GM21515 (cell line): ENCODE measurements at regions not wholly inside any gene's neighbourhood (a gene's known extent, or its start where the extent isn't known, plus 50 kb on each side); places are given as distances from the start of the nearest gene placed in this dataset.

Source experiments
- ATAC-seq: cut with Tn5 transposase; IDR thresholded peaks from one replicate; pipeline ENCODE4 v1.9.1; 2021; ENCODE audit not compliant: unreplicated experiment

- ATAC-seq, result no peak
Measured at GRCh38 chr3:127106053-127106452, 86.9 kb upstream of the PRR23E start.

DNA sequence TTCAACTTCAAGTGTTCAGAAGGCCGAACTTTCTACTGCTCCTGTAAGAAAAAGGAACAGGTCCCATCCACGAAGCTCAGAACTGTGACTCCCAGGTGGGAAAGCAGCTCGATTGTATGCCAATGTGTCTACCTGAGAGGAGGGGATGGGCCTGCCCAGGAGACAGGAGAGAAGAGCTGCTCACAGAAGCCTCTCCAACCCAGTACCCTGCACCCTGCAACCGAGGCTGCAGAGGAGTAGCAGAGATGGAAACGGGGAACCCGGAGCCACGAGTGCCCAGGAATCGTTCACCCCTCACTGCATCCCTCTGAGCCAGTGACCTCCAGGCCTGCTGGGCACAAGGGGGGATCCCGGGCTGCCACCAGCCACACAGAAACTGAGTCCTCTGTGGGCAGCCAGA is 86.5 kb upstream of the PRR23E start:
- no peak for ATAC-seq

DNA sequence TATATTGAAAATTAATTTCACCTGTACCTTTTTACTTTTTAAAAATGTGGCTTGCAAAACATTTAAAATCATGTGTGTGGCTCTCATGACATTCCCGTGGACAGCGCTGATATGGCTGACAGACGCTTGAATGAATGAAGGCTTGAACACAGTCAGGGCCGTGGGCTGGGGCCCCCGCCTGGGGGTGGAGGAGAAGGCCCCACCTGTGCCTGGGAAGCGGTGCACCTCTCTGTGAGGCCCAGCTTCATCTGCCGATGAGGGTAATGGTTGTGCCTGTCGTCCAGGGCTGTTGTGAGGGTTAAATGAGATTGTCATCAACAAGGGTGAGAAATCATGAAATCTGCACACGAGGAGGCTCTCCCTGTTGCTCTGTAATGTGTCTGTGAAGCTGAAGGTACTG is 85.9 kb upstream of the PRR23E start:
- ATAC-seq, result no peak

- no peak for ATAC-seq
Measured at GRCh38 chr3:127107491-127108375, 85.2 kb upstream of the PRR23E start.

GRCh38 chr3:127108796-127109195 is 84.1 kb upstream of the PRR23E start:
- no peak for ATAC-seq

DNA sequence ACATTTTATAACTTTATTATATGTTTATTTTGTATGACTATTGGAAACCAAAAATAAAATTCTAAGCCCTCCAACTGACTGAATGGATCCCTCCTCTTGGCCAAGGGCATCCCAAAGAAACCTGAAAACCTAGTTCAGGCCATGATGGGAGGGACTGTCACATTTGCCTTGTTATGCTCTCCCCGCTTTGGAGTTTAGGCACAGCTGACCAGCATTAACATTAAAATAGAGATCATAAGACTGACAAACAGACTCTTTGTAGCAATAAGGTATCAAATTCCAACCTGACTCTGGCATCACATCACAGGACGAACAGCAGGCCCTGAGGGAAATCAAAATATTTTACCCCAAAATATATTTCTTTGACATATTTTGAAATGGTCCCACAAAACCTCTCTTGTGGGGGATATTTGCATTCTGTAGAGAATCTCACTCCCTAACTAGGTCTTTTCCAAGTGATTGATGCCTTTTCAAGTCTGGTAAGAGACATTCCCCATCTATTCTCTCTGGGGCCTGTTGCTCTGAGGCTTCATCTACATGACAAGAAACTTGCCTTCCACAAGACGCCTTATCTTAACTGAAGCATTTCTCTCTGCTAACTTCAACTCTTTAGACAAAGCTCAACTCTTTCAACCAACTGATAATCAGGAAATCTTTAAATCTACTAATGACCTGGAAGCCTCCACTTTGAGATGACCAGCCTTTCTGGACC is 81.8 kb upstream of the PRR23E start:
- ATAC-seq, result no peak

DNA sequence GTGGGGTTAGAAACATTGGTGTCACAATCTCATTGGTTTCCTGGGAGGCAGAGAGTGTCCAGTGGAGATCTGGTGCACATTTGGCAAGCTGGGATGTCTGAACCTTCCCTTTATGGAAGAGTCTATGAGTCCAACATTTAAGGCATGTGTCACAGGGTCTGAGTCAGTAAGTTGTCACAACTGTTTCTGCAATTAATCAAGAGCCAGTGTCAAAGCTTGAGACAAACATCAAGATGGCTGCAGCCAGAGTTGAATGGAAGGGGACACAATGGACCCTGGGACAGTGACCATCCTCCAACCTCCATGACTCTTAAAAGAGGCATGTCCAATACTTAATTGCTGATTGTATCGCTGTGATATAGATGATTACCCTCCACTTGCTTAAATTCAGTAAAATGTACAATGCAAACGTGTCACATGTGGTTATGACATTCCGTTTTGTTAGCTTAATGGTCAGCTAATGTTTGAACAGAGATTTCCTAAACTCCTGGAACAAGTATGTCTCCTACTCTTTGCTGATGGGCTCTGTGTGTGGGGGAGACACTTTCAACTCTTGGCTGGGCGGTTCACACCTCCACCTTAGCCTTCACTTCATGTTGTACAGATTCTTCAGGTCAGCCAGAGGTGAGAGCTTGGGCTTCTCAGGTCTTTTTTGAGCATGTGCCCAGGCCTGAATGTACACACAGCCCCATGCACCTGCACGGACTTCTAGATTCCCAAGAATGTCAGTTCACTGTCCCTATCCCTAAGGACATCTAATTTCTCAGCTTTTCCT is 79.9 kb upstream of the PRR23E start:
- no peak for ATAC-seq

- no peak for ATAC-seq
Measured at GRCh38 chr3:127113571-127113891, 79.4 kb upstream of the PRR23E start.

DNA sequence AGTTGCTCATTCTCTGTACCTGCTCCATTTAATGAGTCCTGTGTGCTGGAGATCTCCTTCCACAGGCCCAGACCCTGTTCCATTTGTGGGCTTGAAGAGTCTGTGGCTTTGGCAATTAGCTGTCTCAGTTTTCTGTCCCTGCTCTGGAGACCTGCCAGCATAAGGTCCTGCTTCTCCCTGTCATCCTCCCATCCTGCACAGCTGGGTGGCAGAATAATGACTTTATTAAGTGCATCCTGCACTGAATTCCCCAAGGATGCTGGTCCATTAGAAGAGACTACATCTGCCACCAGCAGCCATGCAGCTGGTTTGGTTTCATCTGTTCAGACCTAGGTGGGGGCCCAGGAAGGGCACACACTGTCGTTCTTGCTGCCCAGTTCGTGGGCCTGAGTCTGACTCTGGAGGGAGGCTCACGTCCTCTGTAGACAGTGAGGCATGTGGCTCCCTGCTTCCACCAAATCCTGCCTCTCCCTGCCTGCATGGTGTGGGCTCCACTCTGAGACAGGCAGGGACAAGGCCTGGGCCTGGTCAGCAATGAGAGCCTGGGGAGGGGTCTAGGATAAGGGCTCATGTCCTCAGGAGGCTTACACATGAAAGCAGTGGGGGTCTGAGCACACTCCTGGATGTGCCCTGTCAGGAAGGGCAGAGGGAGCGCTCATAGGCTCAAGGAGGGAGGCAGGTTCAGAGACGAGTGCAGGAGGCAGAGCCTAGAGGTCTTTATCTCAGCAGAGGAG is 78.4 kb upstream of the PRR23E start:
- ATAC-seq, result no peak

- ATAC-seq, result no peak
Measured at GRCh38 chr3:127115691-127116351, 77.1 kb upstream of the PRR23E start.

DNA sequence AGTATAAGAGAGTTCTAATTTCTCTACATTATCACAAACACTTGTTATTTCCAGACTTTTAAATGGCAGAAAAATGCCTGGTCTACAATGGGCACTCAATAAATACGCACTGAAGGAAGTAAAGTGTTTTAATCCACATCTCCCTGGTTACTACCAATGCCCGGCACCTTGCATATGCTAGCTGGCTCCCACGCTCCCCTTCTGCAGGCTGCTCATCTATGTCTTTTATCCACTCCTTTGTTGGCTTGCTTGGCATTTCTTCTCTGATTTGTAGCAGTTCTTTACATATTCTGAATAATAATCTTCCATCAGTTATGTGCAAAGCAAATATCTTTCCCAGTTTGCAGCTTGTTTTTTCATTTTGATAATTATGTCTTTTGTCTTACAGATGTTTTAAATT is 74.6 kb upstream of the PRR23E start:
- no peak for ATAC-seq

DNA sequence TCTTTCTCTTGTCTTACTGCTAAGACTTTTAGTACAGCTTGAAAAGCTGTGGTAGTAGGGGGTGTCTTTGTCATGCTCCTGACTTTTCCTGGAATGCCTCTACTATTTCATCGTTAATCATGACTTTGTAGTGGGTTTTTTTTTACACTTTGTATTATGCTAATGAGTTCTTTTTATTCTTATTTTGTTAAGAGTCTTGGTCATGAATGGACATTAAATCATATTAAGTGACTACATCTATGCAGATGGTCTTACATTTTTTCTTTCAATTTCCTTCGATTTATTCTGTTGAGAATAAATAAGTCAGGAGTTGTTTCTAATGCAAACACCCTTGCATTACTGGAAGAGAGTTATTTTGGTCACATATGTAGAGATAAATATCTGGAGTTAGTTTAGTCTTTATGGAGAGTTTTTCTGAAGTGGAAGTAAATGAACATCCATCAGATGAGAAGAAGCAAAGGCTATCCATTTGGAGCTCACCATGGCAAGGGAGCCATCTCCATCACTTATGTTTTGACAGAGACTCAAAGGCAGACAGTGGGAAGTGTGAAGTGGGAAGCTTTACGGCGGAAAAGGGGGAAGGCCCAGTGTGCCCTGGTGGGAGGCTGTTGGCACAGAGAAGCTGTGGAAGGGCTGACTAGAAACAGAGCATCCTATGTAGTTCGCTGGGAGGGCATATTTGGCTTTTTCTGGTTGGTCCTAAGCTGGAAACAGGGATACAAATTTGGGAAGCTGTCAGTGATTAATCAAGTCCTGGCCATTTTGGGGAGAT is 73.1 kb upstream of the PRR23E start:
- ATAC-seq, result no peak

GRCh38 chr3:127120851-127121647 is 71.9 kb upstream of the PRR23E start:
- no peak for ATAC-seq

DNA sequence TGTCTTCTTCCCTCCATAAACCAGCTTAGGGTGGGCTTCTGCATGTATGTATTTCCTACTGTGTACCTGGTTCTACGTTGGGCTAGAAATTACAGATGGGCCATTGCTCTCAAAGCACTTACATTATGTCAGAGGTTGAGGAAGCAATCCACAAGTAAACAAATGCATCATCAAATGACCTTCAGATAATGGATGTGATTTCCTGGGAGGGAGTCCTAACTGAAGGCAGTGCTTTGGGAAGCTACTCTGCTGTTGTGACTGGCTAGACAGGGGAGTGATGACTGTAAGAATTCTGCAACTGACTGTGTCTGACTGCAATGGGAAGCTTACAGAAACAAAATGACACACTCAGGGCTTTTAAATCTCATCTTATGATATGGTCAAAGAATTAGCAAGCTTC is 71.0 kb upstream of the PRR23E start:
- ATAC-seq, result no peak

DNA sequence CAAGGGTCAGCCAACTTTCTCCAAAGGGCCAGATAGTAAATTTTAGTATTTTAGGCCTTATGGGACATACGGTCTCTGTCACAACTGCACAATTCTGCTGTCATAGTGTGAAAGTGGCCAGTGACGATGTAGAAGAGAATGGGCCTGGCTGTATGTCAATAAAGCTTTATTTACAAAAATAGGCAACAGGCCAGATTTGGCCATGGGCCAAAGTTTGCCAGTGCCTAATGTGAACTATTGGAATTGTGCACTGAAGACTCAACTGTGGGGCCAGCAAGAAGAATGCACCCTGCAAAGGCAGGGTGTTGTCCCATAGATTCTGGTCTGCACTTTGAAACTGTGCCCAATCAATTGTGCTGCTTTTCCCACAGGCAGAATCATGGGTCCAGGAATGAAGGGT is 69.4 kb upstream of the PRR23E start:
- no peak for ATAC-seq

DNA sequence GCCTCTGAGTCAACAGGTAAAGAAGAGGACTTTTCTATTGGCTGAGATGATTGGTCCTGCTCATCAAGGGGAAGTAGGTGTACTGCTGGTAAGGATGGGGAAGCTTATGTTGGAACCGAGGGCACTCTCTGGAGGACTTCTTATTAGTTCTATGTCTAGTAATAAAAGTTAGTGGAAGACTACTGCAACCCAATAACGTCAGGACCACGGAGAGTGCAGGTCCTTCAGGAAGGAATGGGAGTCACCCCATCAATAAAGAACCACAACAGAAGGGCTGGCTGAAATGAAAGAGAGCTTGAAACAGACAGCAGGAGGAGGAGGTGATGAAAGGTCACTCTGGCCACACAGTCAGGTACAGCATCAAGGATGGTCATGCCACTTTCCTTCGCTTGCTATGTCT is 68.8 kb upstream of the PRR23E start:
- ATAC-seq, result no peak

DNA sequence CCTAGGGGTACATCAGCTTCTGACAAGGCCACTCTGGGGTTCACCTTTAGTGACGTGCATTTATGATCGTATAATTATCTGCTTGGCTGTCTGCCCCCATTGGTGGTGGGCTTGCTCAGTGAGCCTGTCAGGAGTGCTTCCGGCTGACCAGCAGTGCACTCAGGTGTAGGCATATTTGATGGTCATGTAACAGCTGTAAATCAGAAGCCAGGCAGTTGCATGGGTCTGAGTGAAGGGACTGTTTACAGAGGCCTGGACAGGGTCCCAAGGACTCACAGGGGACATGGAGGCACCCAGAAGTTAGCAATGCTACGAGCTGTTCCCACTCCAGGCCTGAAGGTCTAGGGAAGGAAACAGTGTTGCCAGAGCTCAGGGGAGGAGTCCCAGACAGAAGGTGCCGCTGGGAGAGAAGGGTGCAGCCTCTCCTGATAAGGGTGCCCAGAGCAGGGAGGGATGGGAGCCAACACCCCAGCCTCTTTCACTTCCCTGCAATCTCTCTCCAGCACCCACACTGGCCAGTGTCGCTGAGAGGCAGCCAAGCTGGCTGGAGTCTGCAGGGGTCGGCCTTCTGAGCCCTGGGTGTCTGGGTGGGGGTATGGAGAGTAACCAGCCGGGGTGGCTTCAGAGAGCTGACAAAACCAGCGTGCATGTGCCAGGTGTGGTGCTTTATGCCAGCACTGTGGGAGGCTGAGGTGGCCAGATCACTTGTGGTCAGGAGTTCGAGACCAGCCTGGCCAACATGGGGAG is 61.3 kb upstream of the PRR23E start:
- no peak for ATAC-seq

DNA sequence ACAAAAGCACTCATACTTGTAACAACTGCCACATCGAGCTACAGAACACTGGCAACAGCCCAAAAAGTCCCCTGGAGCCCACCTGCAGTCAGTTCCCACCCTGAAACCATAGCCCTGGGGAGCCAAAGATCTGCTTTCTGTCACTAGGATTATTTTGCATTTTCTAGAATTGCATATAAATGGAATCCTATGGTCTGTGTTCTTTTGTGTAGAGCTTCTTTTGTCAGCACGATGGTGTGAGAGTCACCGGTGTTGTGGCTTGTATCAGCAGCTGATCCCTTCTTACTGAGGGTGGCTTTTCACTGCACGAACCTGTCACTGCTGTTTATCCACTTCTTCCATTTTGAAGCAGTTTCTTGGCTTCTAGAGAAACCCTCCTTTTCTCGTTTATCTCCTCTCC is 60.1 kb upstream of the PRR23E start:
- ATAC-seq, result no peak
